ENCODE measurements at regions not wholly inside any gene's neighbourhood (a gene's known extent, or its start where the extent isn't known, plus 50 kb on each side); places are given as distances from the start of the nearest gene placed in this dataset.
"Not testable (repeated sequence)": the region's sequence is repeated elsewhere in the genome, so short reads cannot be mapped to it uniquely, and the experiment has no call there.

- no peak for FAIRE-seq
- no peaks in the 10 kb centered on the region for H3K79me2 ChIP-seq (ENCODE audit: control insufficient read depth, insufficient read depth, low read length)
- dilution Hi-C loops (cut with MboI; ENCODE audit: extremely low pct_ligation_motif_present, low sequenced_read_pairs): no loop called here
Measured at GRCh38 chr6:87754828-87755227, 52.8 kb upstream of the AKIRIN2 start.

GRCh38 chr6:87753131-87753685 lies 51.2 kb upstream of the AKIRIN2 start:
- no peaks in the 10 kb centered on the region for H3K9me1 ChIP-seq (ENCODE audit: control insufficient read depth, extremely low read depth, insufficient read depth, low read length)
- no peaks in the 10 kb centered on the region for H4K20me1 ChIP-seq (ENCODE audit: control insufficient read depth, extremely low read depth, insufficient read depth, low read length)
- FAIRE-seq (no peak), DNase-seq (ENCODE audit: low read depth, low spot score) (no peak)
- no peaks in the 10 kb centered on the region for H3K27me3 ChIP-seq (ENCODE audit: control insufficient read depth, extremely low read depth, insufficient read depth, low read length)
- H3K4me1 ChIP-seq (ENCODE audit: control insufficient read depth, extremely low read depth, insufficient read depth, low read length): peaks cover 4% of the 10 kb centered on the region
- no peak overlapping the region for H3K4me2 ChIP-seq (ENCODE audit: control insufficient read depth, extremely low read depth, insufficient read depth, low read depth, low read length)
- no peak overlapping the region for H3K27ac ChIP-seq (ENCODE audit: control insufficient read depth, insufficient read depth, low read length)
- H3K36me3 ChIP-seq (ENCODE audit: control insufficient read depth in 2 of 2, extremely low read depth in 1 of 2, insufficient read depth in 2 of 2, low read length in 2 of 2): no peaks in the 10 kb centered on the region
- H3K9ac ChIP-seq (ENCODE audit: control insufficient read depth, extremely low read depth, insufficient read depth, low read length): no peak overlapping the region
- no peaks in the 10 kb centered on the region for H3K79me2 ChIP-seq (ENCODE audit: control insufficient read depth, insufficient read depth, low read length)
- H2AFZ ChIP-seq (ENCODE audit: control insufficient read depth, low read length): no peak overlapping the region
- dilution Hi-C loops (cut with MboI; ENCODE audit: extremely low pct_ligation_motif_present, low sequenced_read_pairs): no loop called here
- TF ChIP-seq EZH2 (IDR thresholded peaks at IDR 0.05; ENCODE audit: low read length): no peak
- no peak for TF ChIP-seq CTCF (optimal IDR thresholded peaks at IDR 0.05 in 1 of 3, IDR thresholded peaks at IDR 0.05 in 1 of 3, conservative IDR thresholded peaks at IDR 0.05 in 1 of 3; ENCODE audit: extremely low read depth in 1 of 3, insufficient read depth in 2 of 3, low read length in 3 of 3)
- H3K9me3 ChIP-seq (ENCODE audit: control insufficient read depth, low read depth, low read length): no peaks in the 10 kb centered on the region
- H3K4me3 ChIP-seq (ENCODE audit: control insufficient read depth in 2 of 3, extremely low read depth in 1 of 3, insufficient read depth in 2 of 3, low read depth in 1 of 3, low read length in 3 of 3): no peak overlapping the region

More at GRCh38 chr6:87754828-87755227, 52.8 kb upstream of the AKIRIN2 start:
- H3K27me3 ChIP-seq (ENCODE audit: control insufficient read depth, extremely low read depth, insufficient read depth, low read length): no peaks in the 10 kb centered on the region
- no peaks in the 10 kb centered on the region for H3K36me3 ChIP-seq (ENCODE audit: control insufficient read depth in 2 of 2, extremely low read depth in 1 of 2, insufficient read depth in 2 of 2, low read length in 2 of 2)
- no peak overlapping the region for H3K4me2 ChIP-seq (ENCODE audit: control insufficient read depth, extremely low read depth, insufficient read depth, low read depth, low read length)
- TF ChIP-seq EZH2 (IDR thresholded peaks at IDR 0.05; ENCODE audit: low read length) (no peak), CTCF (optimal IDR thresholded peaks at IDR 0.05 in 1 of 3, IDR thresholded peaks at IDR 0.05 in 1 of 3, conservative IDR thresholded peaks at IDR 0.05 in 1 of 3; ENCODE audit: extremely low read depth in 1 of 3, insufficient read depth in 2 of 3, low read length in 3 of 3) (no peak)
- DNase-seq (ENCODE audit: low read depth, low spot score): no peak
- no peaks in the 10 kb centered on the region for H3K9me1 ChIP-seq (ENCODE audit: control insufficient read depth, extremely low read depth, insufficient read depth, low read length)
- no peak overlapping the region for H3K9ac ChIP-seq (ENCODE audit: control insufficient read depth, extremely low read depth, insufficient read depth, low read length)
- H3K9me3 ChIP-seq (ENCODE audit: control insufficient read depth, low read depth, low read length): no peaks in the 10 kb centered on the region
- H3K4me1 ChIP-seq (ENCODE audit: control insufficient read depth, extremely low read depth, insufficient read depth, low read length): peaks cover 4% of the 10 kb centered on the region
- H3K4me3 ChIP-seq (ENCODE audit: control insufficient read depth in 2 of 3, extremely low read depth in 1 of 3, insufficient read depth in 2 of 3, low read depth in 1 of 3, low read length in 3 of 3): no peak overlapping the region
- no peak overlapping the region for H2AFZ ChIP-seq (ENCODE audit: control insufficient read depth, low read length)
- H3K27ac ChIP-seq (ENCODE audit: control insufficient read depth, insufficient read depth, low read length): no peak overlapping the region
- H4K20me1 ChIP-seq (ENCODE audit: control insufficient read depth, extremely low read depth, insufficient read depth, low read length): no peaks in the 10 kb centered on the region

- H2AFZ ChIP-seq (ENCODE audit: control insufficient read depth, low read length); H3K27ac ChIP-seq (ENCODE audit: control insufficient read depth, insufficient read depth, low read length); H3K9me3 ChIP-seq (ENCODE audit: control insufficient read depth, low read depth, low read length); H3K36me3 ChIP-seq (ENCODE audit: control insufficient read depth in 2 of 2, extremely low read depth in 1 of 2, insufficient read depth in 2 of 2, low read length in 2 of 2); H3K4me3 ChIP-seq (ENCODE audit: control insufficient read depth in 2 of 3, extremely low read depth in 1 of 3, insufficient read depth in 2 of 3, low read depth in 1 of 3, low read length in 3 of 3); DNase-seq (ENCODE audit: low read depth, low spot score); H3K9me1 ChIP-seq (ENCODE audit: control insufficient read depth, extremely low read depth, insufficient read depth, low read length); H3K4me2 ChIP-seq (ENCODE audit: control insufficient read depth, extremely low read depth, insufficient read depth, low read depth, low read length); H3K4me1 ChIP-seq (ENCODE audit: control insufficient read depth, extremely low read depth, insufficient read depth, low read length); H3K79me2 ChIP-seq (ENCODE audit: control insufficient read depth, insufficient read depth, low read length); H3K27me3 ChIP-seq (ENCODE audit: control insufficient read depth, extremely low read depth, insufficient read depth, low read length); FAIRE-seq; dilution Hi-C loops (cut with MboI; ENCODE audit: extremely low pct_ligation_motif_present, low sequenced_read_pairs); H3K9ac ChIP-seq (ENCODE audit: control insufficient read depth, extremely low read depth, insufficient read depth, low read length); H4K20me1 ChIP-seq (ENCODE audit: control insufficient read depth, extremely low read depth, insufficient read depth, low read length): not testable (repeated sequence)
Measured at GRCh38 chr6:87752503-87752902, 50.5 kb upstream of the AKIRIN2 start.
